Stimulated activated memory B cell treated with anti-CD40 and anti-IgM and Interleukin-4, amounts not matched to agents 10 μg/mL and 1 μg/mL and 100 μg/mL, for 72 hours (primary cell): ENCODE measurements at regions not wholly inside any gene's neighbourhood (a gene's known extent, or its start where the extent isn't known, plus 50 kb on each side); places are given as distances from the start of the nearest gene placed in this dataset.
"Not testable (repeated sequence)": the region's sequence is repeated elsewhere in the genome, so short reads cannot be mapped to it uniquely, and the experiment has no call there.

Source experiments
- ATAC-seq: fragments of 150-1000 bp; cut with Tn5 transposase; 2 replicates; pipeline ENCODE4 v1.10.0; 2021
- H3K27ac Mint-ChIP-seq: one replicate; pipeline ENCODE4 v1.8.0; 2022; ENCODE audit warnings: mild to moderate bottlenecking, mixed read lengths
- H3K27me3 Mint-ChIP-seq: one replicate; pipeline ENCODE4 v1.8.0; 2022; ENCODE audit warnings: mixed read lengths
- H3K36me3 Mint-ChIP-seq: one replicate; pipeline ENCODE4 v1.8.0; 2022; ENCODE audit warnings: mixed read lengths
- H3K4me1 Mint-ChIP-seq: one replicate; pipeline ENCODE4 v1.8.0; 2022; ENCODE audit warnings: mixed read lengths
- H3K4me3 Mint-ChIP-seq: one replicate; pipeline ENCODE4 v1.8.0; 2022; ENCODE audit warnings: mild to moderate bottlenecking, moderate library complexity, mixed read lengths
- H3K9me3 Mint-ChIP-seq: one replicate; pipeline ENCODE4 v1.8.0; 2022; ENCODE audit warnings: mixed read lengths

DNA sequence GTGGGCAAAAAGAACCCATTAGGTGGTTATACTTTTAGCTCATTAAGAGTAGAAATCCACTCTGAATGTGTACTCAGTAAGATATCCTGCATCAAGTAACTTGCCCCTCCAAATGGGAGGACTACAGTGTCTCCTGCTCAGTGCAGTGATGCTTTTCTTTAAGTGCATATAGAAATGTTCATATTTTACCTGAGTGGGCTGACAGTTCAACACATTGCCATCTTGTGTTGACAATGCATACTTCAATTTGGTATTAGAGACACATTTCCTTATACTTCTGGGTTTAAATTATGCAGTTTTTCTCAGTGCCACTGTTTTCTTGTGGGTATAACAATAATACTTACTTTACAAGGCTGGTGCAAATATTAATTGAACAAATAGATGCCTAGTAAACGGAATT is 318.6 kb upstream of the TMPRSS15 start:
- H3K27me3 Mint-ChIP-seq, result no peaks in the 10 kb centered on the region
- no peak for ATAC-seq
- no peaks in the 10 kb centered on the region for H3K9me3 Mint-ChIP-seq
- H3K36me3 Mint-ChIP-seq, result no peaks in the 10 kb centered on the region
- no peak overlapping the region for H3K27ac Mint-ChIP-seq
- H3K4me1 Mint-ChIP-seq, result no peaks in the 10 kb centered on the region
- no peak overlapping the region for H3K4me3 Mint-ChIP-seq

DNA sequence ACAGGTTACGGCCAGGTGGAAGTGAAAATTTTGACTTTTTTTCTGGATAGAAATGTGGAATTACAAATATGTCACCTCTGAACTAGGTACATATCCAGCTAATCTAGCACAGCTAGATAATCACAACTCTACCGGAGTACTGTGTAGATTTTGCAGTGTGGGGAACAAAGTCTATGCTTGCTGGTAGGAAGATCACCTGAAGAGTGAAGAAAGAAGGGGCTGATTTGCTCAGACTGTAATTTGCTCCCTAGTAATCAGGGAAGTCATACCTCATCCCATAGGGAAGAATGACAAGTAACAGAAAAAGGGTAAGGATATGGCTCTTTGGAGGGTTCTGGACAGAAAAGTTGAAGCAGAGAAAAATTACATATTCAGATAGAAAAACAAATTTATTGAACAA is 319.6 kb upstream of the TMPRSS15 start:
- Mint-ChIP-seq H3K27ac (no peak overlapping the region), H3K36me3 (no peaks in the 10 kb centered on the region), H3K4me3 (no peak overlapping the region), H3K4me1 (no peaks in the 10 kb centered on the region), H3K9me3 (no peaks in the 10 kb centered on the region), H3K27me3 (no peaks in the 10 kb centered on the region)
- ATAC-seq, result no peak

DNA sequence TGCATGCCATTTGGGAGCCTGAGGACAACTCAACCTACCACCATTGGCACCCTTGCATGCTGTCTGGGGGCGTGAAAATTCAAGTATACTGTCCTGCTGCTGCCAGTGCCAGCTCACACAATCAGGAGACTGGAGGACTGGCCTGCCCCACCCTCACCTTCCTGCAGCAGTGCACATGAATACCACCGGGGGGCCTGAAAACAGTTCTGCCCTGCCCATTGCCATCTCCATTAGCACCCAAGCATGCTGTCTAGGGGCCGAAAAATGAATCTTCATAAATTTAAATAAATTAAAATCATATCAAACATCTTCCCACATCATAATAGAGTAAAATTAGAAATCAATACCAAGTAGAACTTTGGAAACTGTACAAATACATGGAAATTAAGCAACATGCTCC is 322.1 kb upstream of the TMPRSS15 start:
- ATAC-seq, result no peak
- Mint-ChIP-seq H3K27me3 (no peaks in the 10 kb centered on the region), H3K4me3 (no peak overlapping the region)

DNA sequence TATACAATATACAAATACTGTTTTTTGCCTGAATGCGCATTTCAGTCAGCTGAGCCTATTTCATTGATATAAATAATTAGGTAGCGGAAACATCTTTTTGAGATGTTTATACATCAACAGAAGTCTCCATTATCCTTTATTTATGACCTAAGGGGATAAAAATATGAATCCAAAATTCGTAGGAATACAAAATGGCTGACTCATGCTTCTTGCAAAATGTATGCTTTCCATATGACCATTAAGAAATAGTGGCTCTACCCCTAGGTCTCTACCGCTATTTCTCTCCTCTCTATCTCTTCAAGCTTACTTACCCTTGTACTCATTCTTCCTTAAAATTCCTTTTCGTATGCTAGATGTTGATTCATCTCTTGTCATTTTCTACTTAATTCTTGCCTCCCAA is 338.4 kb upstream of the TMPRSS15 start:
- no peaks in the 10 kb centered on the region for H3K36me3 Mint-ChIP-seq
- H3K9me3 Mint-ChIP-seq, result no peaks in the 10 kb centered on the region
- no peaks in the 10 kb centered on the region for H3K4me1 Mint-ChIP-seq
- no peak overlapping the region for H3K27ac Mint-ChIP-seq
- ATAC-seq, result no peak
- no peak overlapping the region for H3K4me3 Mint-ChIP-seq
- no peaks in the 10 kb centered on the region for H3K27me3 Mint-ChIP-seq

More for the DNA sequence above, 322.1 kb upstream of the TMPRSS15 start:
- no peaks in the 10 kb centered on the region for H3K36me3 Mint-ChIP-seq
- H3K4me1 Mint-ChIP-seq, result no peaks in the 10 kb centered on the region
- no peaks in the 10 kb centered on the region for H3K9me3 Mint-ChIP-seq
- no peak overlapping the region for H3K27ac Mint-ChIP-seq

DNA sequence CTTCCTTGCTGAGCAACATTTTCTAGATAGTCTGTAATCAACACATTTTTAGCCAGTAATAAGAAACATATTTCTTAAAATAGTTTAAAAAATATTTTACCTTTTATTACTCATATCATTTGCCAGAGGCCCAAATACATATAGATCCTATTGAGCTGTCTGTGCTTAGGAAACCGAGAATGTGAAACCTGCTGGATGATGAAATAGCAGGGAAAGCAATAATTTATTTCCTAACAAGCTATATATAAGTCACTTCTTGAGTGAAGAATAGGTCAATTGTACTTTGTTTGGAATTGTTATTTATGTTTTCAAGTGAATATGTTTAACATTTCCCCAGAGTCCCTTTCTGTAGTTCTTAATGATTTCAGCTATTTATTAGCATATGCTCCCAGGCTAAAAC is 339.9 kb upstream of the TMPRSS15 start:
- Mint-ChIP-seq H3K36me3 (no peaks in the 10 kb centered on the region), H3K27me3 (no peaks in the 10 kb centered on the region), H3K4me1 (no peaks in the 10 kb centered on the region)

DNA sequence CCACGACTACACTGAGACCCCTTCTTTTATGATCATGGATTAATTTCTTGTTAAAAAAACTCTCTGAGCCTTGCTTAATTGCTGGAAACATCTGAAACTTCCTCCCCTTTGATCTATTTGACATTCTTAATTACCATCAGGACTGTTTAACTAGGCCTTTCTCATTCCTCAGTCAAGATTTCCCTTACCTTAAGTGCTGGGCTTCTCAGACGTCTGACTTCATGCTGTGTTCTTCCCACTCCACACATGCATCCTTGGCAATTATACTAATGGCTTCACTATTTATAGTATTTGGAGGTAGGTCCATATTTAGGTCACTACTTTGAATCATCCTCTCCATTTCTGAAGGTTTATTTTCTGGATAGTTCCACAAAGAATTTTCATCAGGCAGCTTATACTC is 341.3 kb upstream of the TMPRSS15 start:
- H3K4me1 Mint-ChIP-seq, result no peaks in the 10 kb centered on the region
- ATAC-seq, result no peak
- H3K27me3 Mint-ChIP-seq, result no peaks in the 10 kb centered on the region
- H3K27ac Mint-ChIP-seq, result no peak overlapping the region
- H3K4me3 Mint-ChIP-seq, result no peak overlapping the region
- no peaks in the 10 kb centered on the region for H3K36me3 Mint-ChIP-seq
- no peaks in the 10 kb centered on the region for H3K9me3 Mint-ChIP-seq

More for the DNA sequence above, 339.9 kb upstream of the TMPRSS15 start:
- no peaks in the 10 kb centered on the region for H3K9me3 Mint-ChIP-seq
- ATAC-seq, result no peak
- no peak overlapping the region for H3K4me3 Mint-ChIP-seq
- H3K27ac Mint-ChIP-seq, result no peak overlapping the region

DNA sequence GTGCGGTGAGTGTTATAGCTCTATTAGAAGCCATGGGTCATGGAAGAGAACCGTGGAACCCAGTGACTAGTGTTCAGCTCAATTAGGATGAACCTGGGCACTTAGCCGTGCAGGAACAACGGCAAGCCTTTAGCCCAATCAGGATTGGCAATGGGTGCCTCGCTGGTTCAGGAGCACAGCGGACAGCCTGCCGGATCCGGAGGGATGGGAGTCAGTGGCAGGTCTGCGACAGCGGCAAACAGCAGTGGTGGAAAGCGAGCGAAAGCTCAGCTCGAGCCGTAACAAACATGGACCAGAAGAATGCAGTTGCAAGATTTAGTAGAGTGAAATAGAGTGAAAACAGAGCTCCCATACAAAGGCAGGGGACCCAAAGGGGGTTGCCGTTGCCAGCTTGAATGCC is 349.3 kb upstream of the TMPRSS15 start:
- not testable (repeated sequence) for H3K9me3 Mint-ChIP-seq, H3K27me3 Mint-ChIP-seq, ATAC-seq, H3K4me3 Mint-ChIP-seq, H3K36me3 Mint-ChIP-seq, H3K27ac Mint-ChIP-seq, H3K4me1 Mint-ChIP-seq

DNA sequence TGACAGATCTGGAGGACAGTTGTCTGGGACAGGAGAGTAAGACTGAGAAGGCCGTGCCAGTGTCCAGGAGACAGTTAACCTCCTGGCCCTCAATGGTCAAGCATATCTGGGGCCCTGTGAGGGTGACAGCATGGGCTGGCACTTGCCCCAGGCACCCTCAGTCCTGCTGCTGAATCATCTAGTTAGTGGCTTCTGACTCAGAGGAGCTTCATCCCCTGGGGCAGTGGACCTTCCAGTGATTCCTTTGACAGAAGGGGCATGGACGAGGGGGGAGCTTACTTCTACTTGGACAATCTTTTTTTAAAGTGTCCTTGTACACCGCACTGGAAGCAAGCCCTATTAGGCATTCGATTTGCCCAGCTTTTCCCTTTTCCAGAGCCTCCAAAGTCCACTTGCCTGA is 352.7 kb upstream of the TMPRSS15 start:
- not testable (repeated sequence) for H3K36me3 Mint-ChIP-seq, H3K4me1 Mint-ChIP-seq, H3K4me3 Mint-ChIP-seq, ATAC-seq, H3K27ac Mint-ChIP-seq, H3K27me3 Mint-ChIP-seq, H3K9me3 Mint-ChIP-seq

DNA sequence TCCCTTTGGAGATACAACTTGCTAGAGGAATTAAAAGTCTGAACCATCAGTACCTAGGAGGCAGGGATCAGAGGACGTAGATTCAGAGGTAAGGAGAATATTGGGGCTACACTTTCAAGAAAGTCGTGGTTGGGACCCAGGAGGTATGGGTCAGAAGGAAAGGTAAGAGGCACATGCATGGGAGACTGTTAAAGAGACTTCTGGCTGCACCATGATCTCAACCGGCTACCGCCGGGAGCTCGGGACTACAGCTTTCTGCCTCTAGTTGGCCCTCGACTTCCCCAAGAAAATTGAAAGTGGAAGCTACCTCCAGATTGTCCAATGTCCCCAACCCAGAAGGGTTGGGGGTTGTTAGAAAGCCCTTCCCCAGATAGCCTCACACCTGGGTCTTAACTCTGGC is 355.7 kb upstream of the TMPRSS15 start:
- ATAC-seq, result no peak
- Mint-ChIP-seq H3K27me3 (no peaks in the 10 kb centered on the region), H3K9me3 (peaks cover 4% of the 10 kb centered on the region), H3K4me1 (no peaks in the 10 kb centered on the region), H3K27ac (no peak overlapping the region), H3K36me3 (no peaks in the 10 kb centered on the region), H3K4me3 (no peak overlapping the region)

DNA sequence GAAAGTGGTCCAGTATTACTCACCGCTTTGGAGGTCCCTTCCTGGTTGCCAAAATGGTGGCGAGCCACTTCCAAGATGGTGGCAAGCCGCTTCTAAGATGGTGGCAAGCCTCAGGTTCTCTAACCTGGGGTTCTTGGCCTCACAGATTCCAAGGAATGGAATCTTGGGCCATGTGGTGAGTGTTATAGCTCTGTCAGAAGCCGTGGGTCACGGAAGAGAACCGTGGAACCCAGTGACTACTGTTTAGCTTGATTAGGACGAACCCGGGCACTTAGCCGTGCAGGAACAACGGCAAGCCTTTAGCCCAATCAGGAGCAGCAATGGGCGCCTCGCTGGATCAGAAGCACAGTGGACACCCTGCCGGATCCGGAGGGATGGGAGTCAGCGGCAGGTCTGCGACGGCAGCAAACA is 356.2 kb upstream of the TMPRSS15 start:
- H3K9me3 Mint-ChIP-seq, result peaks cover 4% of the 10 kb centered on the region
- no peak for ATAC-seq
- no peak overlapping the region for H3K4me3 Mint-ChIP-seq
- no peaks in the 10 kb centered on the region for H3K4me1 Mint-ChIP-seq
- H3K36me3 Mint-ChIP-seq, result no peaks in the 10 kb centered on the region
- H3K27me3 Mint-ChIP-seq, result no peaks in the 10 kb centered on the region
- H3K27ac Mint-ChIP-seq, result no peak overlapping the region

DNA sequence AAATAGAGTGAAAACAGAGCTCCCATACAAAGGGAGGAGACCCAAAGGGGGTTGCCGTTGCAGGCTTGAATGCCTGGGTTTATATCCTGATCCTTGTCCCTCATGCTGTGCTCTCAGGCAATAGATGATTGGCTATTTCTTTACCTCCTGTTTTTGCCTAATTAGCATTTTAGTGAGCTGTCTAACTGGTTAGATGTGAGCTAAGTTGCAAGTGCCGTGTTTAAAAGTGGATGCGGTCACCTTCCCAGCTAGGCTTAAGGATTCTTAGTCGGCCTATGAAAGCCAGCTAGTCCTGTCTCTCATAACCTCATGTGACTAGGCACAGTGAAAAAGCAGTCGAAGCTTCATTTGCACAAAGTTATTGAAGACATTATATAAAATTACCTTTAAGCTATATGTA is 356.7 kb upstream of the TMPRSS15 start:
- Mint-ChIP-seq H3K4me3 (no peak overlapping the region), H3K36me3 (no peaks in the 10 kb centered on the region), H3K27ac (no peak overlapping the region), H3K9me3 (peaks cover 4% of the 10 kb centered on the region), H3K27me3 (no peaks in the 10 kb centered on the region), H3K4me1 (no peaks in the 10 kb centered on the region)
- ATAC-seq, result no peak

DNA sequence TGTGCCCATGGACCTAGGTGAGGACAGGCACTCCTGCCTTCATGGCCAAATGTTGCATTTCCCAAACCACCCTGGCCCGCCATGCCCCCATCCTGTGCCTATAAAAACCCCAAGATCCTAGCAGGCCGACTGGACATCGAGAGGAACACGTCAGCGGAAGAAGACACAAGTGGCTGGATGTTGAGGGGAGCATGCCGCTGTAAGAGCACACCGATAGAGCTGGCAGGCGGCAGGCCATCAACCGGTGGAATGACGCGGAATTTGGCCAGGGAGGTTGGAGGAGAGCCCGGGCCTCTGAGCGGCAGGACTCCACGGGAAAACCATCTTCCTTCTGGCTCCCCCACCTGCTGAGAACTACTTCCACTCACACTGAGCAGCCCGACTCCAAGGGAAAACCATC is 361.1 kb upstream of the TMPRSS15 start:
- no peak for ATAC-seq
- Mint-ChIP-seq H3K4me3 (no peak overlapping the region), H3K9me3 (no peaks in the 10 kb centered on the region), H3K4me1 (no peaks in the 10 kb centered on the region), H3K27ac (no peak overlapping the region), H3K27me3 (no peaks in the 10 kb centered on the region), H3K36me3 (no peaks in the 10 kb centered on the region)

DNA sequence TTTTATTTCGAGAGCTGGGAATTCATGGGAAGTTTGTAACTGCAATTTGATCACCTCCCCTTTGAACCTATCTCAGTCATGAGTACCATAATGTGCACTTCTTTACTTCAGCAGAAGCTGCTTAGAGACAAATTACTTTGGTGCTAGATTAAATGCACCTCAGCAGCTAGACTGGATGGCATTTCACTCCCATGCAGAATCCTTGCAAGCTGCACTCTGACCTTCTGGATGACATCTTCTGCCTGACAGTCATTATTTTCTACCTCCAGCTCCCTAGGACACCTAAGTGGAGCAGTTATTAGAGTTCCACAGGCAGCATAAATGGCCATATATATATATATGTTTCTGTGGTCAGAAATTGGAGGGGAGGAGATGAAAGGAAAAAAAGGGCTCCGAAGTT is 366.0 kb upstream of the TMPRSS15 start:
- ATAC-seq, result no peak
- H3K27ac Mint-ChIP-seq, result no peak overlapping the region
- no peak overlapping the region for H3K4me3 Mint-ChIP-seq
- no peaks in the 10 kb centered on the region for H3K36me3 Mint-ChIP-seq
- peaks cover 1% of the 10 kb centered on the region for H3K9me3 Mint-ChIP-seq
- H3K27me3 Mint-ChIP-seq, result no peaks in the 10 kb centered on the region
- H3K4me1 Mint-ChIP-seq, result no peaks in the 10 kb centered on the region

DNA sequence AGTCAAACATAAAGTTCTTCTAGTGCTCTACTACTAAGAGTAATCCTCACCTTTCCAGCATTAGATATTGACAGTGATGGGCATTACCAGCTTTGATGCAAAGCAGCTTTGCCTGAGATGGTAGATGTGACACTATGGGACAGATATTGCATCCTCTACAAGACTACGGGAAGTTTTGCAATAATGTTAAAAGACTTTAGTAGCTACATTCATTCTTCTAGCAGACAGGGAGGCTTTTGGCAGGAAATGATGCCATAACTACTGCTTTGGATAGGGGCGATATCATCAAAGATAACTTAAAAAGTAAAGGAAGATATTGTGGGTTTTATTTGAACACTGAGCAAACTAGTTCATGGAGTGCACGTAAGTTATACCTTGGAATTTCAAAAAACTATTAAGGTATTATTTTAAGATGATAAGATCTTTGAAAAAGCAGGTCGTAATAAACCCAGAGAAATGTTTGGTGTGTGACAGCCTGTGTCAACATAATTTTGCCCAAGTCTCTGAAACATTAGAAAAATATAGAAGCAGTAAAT is 368.3 kb upstream of the TMPRSS15 start:
- H3K9me3 Mint-ChIP-seq, result peaks cover 5% of the 10 kb centered on the region

DNA sequence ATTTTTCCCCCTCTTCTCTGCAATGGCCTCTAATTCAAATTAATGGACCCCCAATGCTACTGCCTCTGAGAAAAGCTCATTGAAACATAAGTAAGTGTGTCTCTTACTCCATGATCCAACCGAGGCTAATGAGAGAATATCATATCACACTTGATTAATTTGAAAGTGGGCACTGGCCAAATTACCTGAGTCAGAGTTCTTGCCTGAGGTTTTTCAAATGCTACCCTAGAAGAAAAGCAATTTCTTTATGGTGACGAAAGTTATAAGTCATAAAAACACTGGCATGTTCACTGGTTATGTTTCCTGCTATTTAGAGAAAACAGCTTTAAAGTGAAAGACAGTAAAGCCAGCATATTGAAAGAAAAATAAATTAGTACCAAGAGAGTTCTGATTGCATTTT is 368.8 kb upstream of the TMPRSS15 start:
- Mint-ChIP-seq H3K4me3 (no peak overlapping the region), H3K27me3 (no peaks in the 10 kb centered on the region), H3K36me3 (no peaks in the 10 kb centered on the region), H3K4me1 (no peaks in the 10 kb centered on the region), H3K27ac (no peak overlapping the region), H3K9me3 (peaks cover 5% of the 10 kb centered on the region)
- ATAC-seq, result no peak

More for the DNA sequence above, 368.3 kb upstream of the TMPRSS15 start:
- ATAC-seq, result no peak
- no peak overlapping the region for H3K4me3 Mint-ChIP-seq
- H3K36me3 Mint-ChIP-seq, result no peaks in the 10 kb centered on the region
- H3K27me3 Mint-ChIP-seq, result no peaks in the 10 kb centered on the region
- no peaks in the 10 kb centered on the region for H3K4me1 Mint-ChIP-seq
- H3K27ac Mint-ChIP-seq, result no peak overlapping the region

DNA sequence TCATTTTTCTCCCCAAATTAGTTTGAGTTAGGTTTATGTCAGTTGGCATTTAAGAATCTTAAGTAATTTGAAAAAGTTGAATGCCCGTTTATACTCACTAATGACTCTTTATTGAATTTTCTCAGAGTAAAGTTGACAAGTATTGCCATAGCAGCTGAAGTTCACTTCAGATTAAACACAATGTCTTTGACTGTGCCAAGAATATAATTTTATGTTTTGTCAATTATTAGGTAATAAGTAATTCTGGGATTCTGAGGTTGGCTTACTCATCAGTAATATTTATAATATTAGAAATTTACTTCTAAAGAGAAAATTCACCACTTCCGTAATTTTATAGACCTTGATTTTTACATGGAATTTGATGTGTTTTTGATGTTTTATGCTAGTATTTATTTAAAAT is 369.3 kb upstream of the TMPRSS15 start:
- Mint-ChIP-seq H3K27me3 (no peaks in the 10 kb centered on the region), H3K36me3 (no peaks in the 10 kb centered on the region)

DNA sequence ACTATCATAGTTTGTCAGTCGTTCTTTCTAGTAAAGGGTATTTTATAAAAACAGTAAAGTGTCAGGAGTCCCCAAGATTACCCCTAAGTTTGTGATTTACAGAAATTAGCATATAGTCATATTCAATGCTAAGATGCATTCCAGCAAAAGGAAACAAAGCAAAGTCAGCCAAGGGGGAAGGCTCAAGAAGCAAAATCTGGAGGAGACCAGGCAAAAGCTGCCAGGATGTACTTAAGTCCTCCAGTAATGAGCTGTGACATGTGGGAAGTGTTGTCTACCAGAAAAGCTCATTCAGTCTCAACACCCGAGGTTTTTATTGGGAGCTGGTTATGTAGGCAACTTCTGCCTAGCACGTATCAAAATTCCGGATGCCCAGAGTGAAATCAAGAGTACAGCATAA is 373.4 kb upstream of the TMPRSS15 start:
- no peak for ATAC-seq
- Mint-ChIP-seq H3K4me1 (no peaks in the 10 kb centered on the region), H3K9me3 (peaks cover 5% of the 10 kb centered on the region), H3K36me3 (no peaks in the 10 kb centered on the region), H3K27ac (no peak overlapping the region), H3K27me3 (no peaks in the 10 kb centered on the region), H3K4me3 (no peak overlapping the region)

More for the DNA sequence above, 369.3 kb upstream of the TMPRSS15 start:
- Mint-ChIP-seq H3K9me3 (peaks cover 5% of the 10 kb centered on the region), H3K27ac (no peak overlapping the region), H3K4me1 (no peaks in the 10 kb centered on the region), H3K4me3 (no peak overlapping the region)
- ATAC-seq, result no peak
